ENCODE measurements at regions not wholly inside any gene's neighbourhood (a gene's known extent, or its start where the extent isn't known, plus 50 kb on each side); places are given as distances from the start of the nearest gene placed in this dataset.

DNA sequence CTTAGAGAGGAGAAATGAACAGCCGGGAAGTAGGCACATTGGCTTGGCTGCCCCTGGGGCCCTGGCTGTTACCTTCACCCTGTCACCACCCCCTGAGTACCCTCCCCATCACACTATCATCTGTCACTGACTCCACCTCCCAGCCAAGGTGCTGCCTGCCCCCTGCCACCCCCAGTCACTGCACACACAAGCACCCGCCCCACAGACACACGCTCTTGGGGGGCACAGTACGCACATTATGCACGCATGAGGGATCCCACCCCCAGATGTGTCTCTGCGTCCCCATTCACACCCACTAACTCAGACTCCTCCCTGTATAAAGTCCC is 223.3 kb downstream of the PTPRU start:
- H3K36me3 ChIP-seq (ENCODE audit: control insufficient read depth in 2 of 2, insufficient read depth in 2 of 2, low read length in 1 of 2): no peaks in the 10 kb centered on the region
- WGBS, 2 donors: 61 to 66% methylated on average over 6 of the region's 6 CpGs
- no peaks in the 10 kb centered on the region for H3K27me3 ChIP-seq (ENCODE audit: control insufficient read depth in 1 of 2, insufficient read depth in 2 of 2, low read length in 2 of 2)
- H3K9me3 ChIP-seq (ENCODE audit: control insufficient read depth in 2 of 2, insufficient read depth in 1 of 2, low read depth in 1 of 2, low read length in 1 of 2): no peaks in the 10 kb centered on the region
- no peak overlapping the region for H3K4me3 ChIP-seq (ENCODE audit: low read depth in 1 of 2, low read length in 2 of 2)
- H3K27ac ChIP-seq (ENCODE audit: low read depth in 2 of 2, low read length in 1 of 2): no peak overlapping the region
- no peaks in the 10 kb centered on the region for H3K4me1 ChIP-seq (ENCODE audit: control insufficient read depth in 2 of 2, insufficient read depth in 2 of 2, low read length in 1 of 2)

DNA sequence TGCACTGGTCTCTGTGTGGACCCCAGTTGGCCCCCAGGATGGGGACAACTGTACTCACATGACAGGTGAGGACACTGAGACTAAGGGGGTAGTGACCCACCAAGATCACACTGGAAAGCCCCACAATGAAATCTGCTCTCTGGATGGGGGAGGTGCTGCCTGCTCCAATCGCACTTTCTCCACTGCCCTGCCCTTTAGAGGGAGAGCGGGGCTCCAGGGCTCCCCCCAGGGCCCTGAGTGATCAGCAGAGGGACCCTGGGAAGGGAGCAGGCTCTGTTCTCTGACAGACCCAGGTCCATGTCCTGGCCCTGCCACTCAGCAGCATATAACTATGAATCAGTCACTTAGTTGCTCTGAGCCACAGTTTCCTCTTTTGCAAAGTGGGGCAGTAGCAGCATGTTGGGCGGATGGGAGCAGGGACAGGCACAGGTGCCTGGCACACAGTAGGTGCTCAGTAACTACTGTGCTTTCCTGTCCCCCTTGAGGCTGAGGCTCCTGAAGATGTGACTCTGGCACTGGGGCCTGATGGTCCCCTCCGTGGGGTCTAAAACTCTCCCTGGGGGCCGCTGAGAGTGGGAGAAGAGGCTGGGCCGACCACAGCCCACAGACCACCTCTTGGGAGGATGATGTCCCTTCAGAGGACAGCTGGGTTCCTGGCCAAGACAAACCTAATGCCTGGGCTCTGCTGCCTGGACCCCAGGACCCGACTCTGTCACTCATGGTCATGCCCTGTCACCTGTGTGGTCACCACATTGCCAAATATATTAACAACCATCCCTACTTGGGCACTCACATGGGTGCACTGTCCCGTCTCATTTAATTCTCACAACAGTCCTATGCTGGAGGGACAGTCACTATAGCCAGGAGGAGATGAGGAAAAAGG is 222.7 kb downstream of the PTPRU start:
- no peaks in the 10 kb centered on the region for H3K36me3 ChIP-seq (ENCODE audit: control insufficient read depth in 2 of 2, insufficient read depth in 2 of 2, low read length in 1 of 2)
- no peaks in the 10 kb centered on the region for H3K4me1 ChIP-seq (ENCODE audit: control insufficient read depth in 2 of 2, insufficient read depth in 2 of 2, low read length in 1 of 2)
- H3K9me3 ChIP-seq (ENCODE audit: control insufficient read depth in 2 of 2, insufficient read depth in 1 of 2, low read depth in 1 of 2, low read length in 1 of 2): no peaks in the 10 kb centered on the region
- WGBS, 2 donors: 65% methylated on average over 8 of the region's 8 CpGs
- no peak overlapping the region for H3K4me3 ChIP-seq (ENCODE audit: low read depth in 1 of 2, low read length in 2 of 2)
- H3K27me3 ChIP-seq (ENCODE audit: control insufficient read depth in 1 of 2, insufficient read depth in 2 of 2, low read length in 2 of 2): no peaks in the 10 kb centered on the region
- H3K27ac ChIP-seq (ENCODE audit: low read depth in 2 of 2, low read length in 1 of 2): no peak overlapping the region

DNA sequence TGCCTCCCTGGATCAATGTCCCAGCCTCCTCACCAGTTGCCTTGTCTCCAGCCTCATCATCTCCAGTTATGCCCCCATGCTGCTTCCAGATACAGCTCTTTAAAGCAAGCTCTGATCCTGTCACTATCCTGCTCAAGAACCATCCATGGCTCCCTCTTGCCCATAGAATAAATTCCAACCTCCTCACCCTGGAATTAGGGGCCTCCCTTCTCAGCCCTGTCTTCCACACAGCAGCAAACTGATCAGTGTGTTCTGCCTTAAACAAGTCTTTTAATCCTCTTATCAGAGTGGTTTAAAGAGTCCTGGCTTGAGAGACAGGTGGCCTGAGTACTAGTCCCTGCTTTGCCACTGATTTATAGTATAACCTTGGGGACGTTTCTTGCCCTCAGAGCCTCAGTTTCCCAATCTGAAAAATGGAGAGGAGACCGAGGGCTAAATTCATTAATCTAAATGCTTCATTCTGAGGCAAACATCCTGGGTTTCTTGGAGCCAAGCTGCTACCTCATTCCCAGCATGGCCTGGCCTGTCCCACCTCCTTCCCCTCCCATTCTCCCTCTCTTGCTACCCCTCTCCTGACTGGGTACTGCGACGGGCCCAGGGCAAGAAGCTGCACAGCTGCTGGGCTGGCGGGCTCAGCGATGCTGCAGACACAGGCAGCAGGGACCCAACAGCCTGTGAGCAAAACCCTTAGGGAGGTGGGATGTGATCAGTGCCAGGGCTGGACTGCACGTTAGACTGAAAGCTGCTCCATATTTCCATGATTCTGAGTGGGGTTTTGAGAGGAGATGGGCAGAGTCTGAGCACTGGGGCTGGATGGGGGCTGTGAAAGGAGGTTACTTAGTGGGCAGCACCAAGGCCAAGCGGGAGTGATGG is 221.4 kb downstream of the PTPRU start:
- Histone ChIP-seq H3K36me3 (ENCODE audit: control insufficient read depth in 2 of 2, insufficient read depth in 2 of 2, low read length in 1 of 2) (no peaks in the 10 kb centered on the region), H3K27ac (ENCODE audit: low read depth in 2 of 2, low read length in 1 of 2) (no peak overlapping the region), H3K4me1 (ENCODE audit: control insufficient read depth in 2 of 2, insufficient read depth in 2 of 2, low read length in 1 of 2) (no peaks in the 10 kb centered on the region), H3K4me3 (ENCODE audit: low read depth in 1 of 2, low read length in 2 of 2) (no peak overlapping the region), H3K9me3 (ENCODE audit: control insufficient read depth in 2 of 2, insufficient read depth in 1 of 2, low read depth in 1 of 2, low read length in 1 of 2) (no peaks in the 10 kb centered on the region), H3K27me3 (ENCODE audit: control insufficient read depth in 1 of 2, insufficient read depth in 2 of 2, low read length in 2 of 2) (no peaks in the 10 kb centered on the region)
- WGBS, 2 donors: 55 to 71% methylated on average over 8 of the region's 8 CpGs

DNA sequence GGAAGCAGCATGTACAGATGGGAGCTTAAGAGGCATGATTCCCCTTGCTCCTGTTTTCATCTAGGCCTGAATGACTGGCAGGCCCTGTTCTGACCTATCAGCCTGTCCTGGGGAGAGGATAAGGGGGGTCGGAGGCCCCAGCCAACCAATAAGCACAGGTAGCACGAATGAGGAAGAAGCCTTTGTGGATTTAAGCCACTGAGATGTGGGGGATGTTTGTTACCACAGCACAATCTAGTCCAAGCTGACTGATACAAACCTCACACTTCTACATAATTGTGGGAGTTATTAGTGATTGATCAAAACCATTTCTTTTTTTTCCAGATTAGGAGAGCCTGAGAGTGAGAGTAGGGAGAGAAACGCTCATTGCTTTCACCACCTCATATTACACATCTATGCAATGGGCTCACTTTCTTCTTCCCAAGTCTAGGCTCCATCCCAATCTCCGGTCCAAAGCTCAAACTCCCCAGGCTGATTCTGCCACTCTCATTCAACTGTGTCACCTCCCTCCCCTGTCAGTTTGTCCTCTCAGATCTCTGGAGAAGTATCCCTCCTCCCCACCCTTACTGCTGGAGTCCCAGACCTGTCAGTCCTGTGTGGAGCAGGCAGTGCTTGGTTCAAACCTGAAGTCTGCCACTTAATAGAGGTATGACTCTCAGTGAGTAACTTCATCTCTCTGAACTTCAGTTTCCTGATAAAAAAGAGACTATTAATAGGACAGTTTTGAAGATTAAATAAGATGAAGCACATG is 220.5 kb downstream of the PTPRU start:
- 75 to 80% methylated on average over 4 of the region's 4 CpGs for WGBS, 2 donors
- H3K27ac ChIP-seq (ENCODE audit: low read depth in 2 of 2, low read length in 1 of 2): no peak overlapping the region
- H3K9me3 ChIP-seq (ENCODE audit: control insufficient read depth in 2 of 2, insufficient read depth in 1 of 2, low read depth in 1 of 2, low read length in 1 of 2): no peaks in the 10 kb centered on the region
- H3K4me1 ChIP-seq (ENCODE audit: control insufficient read depth in 2 of 2, insufficient read depth in 2 of 2, low read length in 1 of 2): no peaks in the 10 kb centered on the region
- no peak overlapping the region for H3K4me3 ChIP-seq (ENCODE audit: low read depth in 1 of 2, low read length in 2 of 2)
- H3K27me3 ChIP-seq (ENCODE audit: control insufficient read depth in 1 of 2, insufficient read depth in 2 of 2, low read length in 2 of 2): no peaks in the 10 kb centered on the region
- no peaks in the 10 kb centered on the region for H3K36me3 ChIP-seq (ENCODE audit: control insufficient read depth in 2 of 2, insufficient read depth in 2 of 2, low read length in 1 of 2)

DNA sequence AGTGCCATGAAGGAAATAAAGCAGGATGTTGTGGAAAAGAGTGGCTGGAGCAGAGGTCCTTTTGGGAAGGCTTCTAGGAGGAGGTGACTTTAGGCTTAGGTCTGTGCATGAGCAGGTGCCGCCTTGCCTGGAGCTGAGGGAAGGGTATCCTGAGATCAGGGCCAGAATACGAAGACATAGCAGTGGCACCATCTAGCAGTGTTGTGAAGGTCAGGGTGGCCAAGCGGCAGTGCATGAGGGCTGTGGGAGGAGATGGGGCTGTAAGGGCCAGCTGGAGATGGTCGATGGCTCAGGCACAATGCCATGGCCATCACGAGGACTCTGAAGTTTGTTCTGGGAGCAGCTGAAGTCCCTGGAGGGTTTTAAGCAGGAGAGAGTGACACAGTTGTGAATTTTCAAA is 219.5 kb downstream of the PTPRU start:
- H3K27me3 ChIP-seq (ENCODE audit: control insufficient read depth in 1 of 2, insufficient read depth in 2 of 2, low read length in 2 of 2): no peaks in the 10 kb centered on the region
- no peaks in the 10 kb centered on the region for H3K9me3 ChIP-seq (ENCODE audit: control insufficient read depth in 2 of 2, insufficient read depth in 1 of 2, low read depth in 1 of 2, low read length in 1 of 2)
- no peak overlapping the region for H3K27ac ChIP-seq (ENCODE audit: low read depth in 2 of 2, low read length in 1 of 2)
- WGBS, 2 donors: 69 to 70% methylated on average over 5 of the region's 5 CpGs
- no peaks in the 10 kb centered on the region for H3K4me1 ChIP-seq (ENCODE audit: control insufficient read depth in 2 of 2, insufficient read depth in 2 of 2, low read length in 1 of 2)
- no peaks in the 10 kb centered on the region for H3K36me3 ChIP-seq (ENCODE audit: control insufficient read depth in 2 of 2, insufficient read depth in 2 of 2, low read length in 1 of 2)
- H3K4me3 ChIP-seq (ENCODE audit: low read depth in 1 of 2, low read length in 2 of 2): no peak overlapping the region

DNA sequence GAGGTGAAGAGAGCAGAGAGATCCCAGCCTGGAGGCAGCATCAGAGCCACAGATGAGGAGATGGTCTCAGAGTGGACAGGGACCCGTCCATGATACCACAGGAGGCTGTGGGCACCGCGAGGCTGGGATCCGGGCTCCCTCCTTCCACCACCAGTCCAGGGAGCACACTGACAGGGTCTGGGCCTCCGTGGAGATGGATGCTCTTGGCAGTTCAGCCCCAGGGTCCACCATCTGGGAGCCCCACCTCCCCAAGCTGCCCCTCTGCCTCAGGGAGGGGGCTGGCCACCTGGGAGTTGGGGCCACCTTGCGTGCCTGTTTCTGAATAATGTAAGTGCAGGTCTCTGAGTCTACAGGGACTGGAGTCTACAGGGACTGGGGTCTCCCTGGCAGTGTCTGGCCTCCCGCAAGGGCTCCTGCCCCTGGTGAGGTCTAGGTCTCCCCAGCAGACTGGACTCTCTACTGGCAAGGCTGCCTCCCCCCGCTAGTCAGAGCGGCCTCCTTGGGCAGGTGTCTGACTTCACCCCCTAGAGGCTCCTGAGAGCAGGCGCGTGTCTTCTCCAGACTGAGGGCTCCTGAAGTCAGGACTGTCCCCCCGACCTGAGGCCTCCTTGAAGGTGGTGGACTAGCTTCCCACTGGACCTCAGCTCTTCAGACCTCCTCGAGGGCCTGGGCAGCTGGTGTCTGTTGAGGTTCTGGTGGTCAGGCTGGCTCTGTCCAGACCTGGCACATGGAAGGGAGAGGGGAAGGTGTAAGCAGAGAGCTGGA is 218.5 kb downstream of the PTPRU start:
- Histone ChIP-seq H3K27me3 (ENCODE audit: control insufficient read depth in 1 of 2, insufficient read depth in 2 of 2, low read length in 2 of 2) (no peaks in the 10 kb centered on the region), H3K9me3 (ENCODE audit: control insufficient read depth in 2 of 2, insufficient read depth in 1 of 2, low read depth in 1 of 2, low read length in 1 of 2) (no peaks in the 10 kb centered on the region), H3K36me3 (ENCODE audit: control insufficient read depth in 2 of 2, insufficient read depth in 2 of 2, low read length in 1 of 2) (no peaks in the 10 kb centered on the region), H3K4me3 (ENCODE audit: low read depth in 1 of 2, low read length in 2 of 2) (no peak overlapping the region), H3K27ac (ENCODE audit: low read depth in 2 of 2, low read length in 1 of 2) (no peak overlapping the region), H3K4me1 (ENCODE audit: control insufficient read depth in 2 of 2, insufficient read depth in 2 of 2, low read length in 1 of 2) (no peaks in the 10 kb centered on the region)
- WGBS, 2 donors: 72 to 73% methylated on average over 13 of the region's 13 CpGs

DNA sequence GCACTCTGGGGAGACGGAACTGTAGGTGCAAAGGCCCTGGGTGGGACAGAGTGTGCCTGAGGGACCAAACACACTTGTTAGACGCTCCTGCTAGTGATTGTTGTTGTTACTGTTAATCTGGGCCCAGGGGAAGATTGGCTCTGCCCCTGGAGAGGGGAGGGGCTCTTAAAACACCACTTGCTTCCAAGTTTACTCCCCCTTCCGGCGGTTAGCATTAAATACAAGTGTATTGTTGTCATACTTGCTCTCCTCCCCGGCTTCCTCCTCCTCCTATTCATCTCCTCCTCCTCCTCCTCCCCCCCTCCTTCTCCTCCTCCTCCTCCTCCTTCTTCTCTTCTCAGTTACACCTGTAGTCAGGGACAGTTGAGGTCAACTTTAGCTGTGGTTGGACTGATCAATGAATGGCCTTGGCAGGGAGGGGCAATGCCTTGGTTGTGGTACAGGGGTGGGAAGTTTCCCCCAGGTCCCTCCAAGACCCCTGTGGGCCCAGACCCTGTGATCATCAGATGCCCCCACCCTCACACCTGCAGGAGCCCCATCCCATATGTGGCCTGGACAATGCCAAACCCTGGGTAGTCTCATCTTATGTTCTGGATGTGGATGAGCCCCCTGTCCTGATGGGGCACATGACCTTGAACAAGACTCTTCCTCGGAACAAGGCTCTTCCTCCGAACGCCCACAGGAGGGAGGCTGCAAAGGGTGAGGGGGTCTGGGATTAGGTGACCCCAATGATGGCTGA is 217.3 kb downstream of the PTPRU start:
- Histone ChIP-seq H3K4me1 (ENCODE audit: control insufficient read depth in 2 of 2, insufficient read depth in 2 of 2, low read length in 1 of 2) (no peaks in the 10 kb centered on the region), H3K9me3 (ENCODE audit: control insufficient read depth in 2 of 2, insufficient read depth in 1 of 2, low read depth in 1 of 2, low read length in 1 of 2) (no peaks in the 10 kb centered on the region), H3K27ac (ENCODE audit: low read depth in 2 of 2, low read length in 1 of 2) (no peak overlapping the region), H3K4me3 (ENCODE audit: low read depth in 1 of 2, low read length in 2 of 2) (no peak overlapping the region), H3K27me3 (ENCODE audit: control insufficient read depth in 1 of 2, insufficient read depth in 2 of 2, low read length in 2 of 2) (no peaks in the 10 kb centered on the region), H3K36me3 (ENCODE audit: control insufficient read depth in 2 of 2, insufficient read depth in 2 of 2, low read length in 1 of 2) (no peaks in the 10 kb centered on the region)
- WGBS, 2 donors: 28 to 34% methylated on average over 8 of the region's 8 CpGs

DNA sequence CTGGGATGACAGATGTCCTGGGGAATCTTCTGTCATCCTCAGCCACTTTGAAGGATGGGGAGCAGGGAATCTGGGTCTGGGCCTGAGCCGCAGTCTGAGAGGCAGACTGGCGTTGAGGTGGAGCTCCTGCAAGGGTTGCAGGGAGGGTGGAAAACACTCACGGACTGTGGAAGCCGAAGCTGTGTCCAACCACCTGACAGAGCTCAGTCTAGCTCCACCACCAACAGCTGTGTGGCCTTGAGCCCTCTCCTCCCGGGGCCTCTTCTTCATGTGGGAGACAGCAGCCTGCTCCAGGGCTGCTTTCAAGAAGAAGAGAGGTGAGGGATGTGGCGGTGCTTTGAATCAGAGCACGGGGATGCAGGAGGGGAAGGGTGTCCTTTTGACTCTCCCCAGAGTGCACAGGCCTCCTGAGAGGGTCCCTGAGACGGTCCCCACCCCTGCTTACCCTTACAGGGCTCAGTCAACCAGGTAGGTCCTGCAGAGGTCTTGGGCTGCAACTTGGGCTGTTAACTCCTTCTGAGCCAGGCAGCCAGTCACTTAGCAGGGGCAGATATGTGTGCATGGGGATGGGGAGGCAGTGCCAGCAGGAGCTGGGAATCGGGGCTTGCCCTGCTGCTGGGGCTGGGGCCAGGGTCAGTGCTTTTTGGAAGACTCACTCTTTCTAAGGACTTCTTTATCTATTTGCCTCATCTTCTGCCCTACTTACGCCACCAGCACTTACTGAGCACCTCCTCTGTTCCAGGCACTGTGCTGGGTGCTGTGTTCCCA is 216.3 kb downstream of the PTPRU start:
- 69 to 71% methylated on average over 10 of the region's 10 CpGs for WGBS, 2 donors

More for the DNA sequence above, 216.3 kb downstream of the PTPRU start:
- Histone ChIP-seq H3K36me3 (ENCODE audit: control insufficient read depth in 2 of 2, insufficient read depth in 2 of 2, low read length in 1 of 2) (no peaks in the 10 kb centered on the region), H3K27ac (ENCODE audit: low read depth in 2 of 2, low read length in 1 of 2) (no peak overlapping the region), H3K4me1 (ENCODE audit: control insufficient read depth in 2 of 2, insufficient read depth in 2 of 2, low read length in 1 of 2) (no peaks in the 10 kb centered on the region), H3K27me3 (ENCODE audit: control insufficient read depth in 1 of 2, insufficient read depth in 2 of 2, low read length in 2 of 2) (no peaks in the 10 kb centered on the region), H3K9me3 (ENCODE audit: control insufficient read depth in 2 of 2, insufficient read depth in 1 of 2, low read depth in 1 of 2, low read length in 1 of 2) (no peaks in the 10 kb centered on the region), H3K4me3 (ENCODE audit: low read depth in 1 of 2, low read length in 2 of 2) (no peak overlapping the region)

All from esophagus (tissue), 2 donors.